ENCODE measurements at regions not wholly inside any gene's neighbourhood (a gene's known extent, or its start where the extent isn't known, plus 50 kb on each side); places are given as distances from the start of the nearest gene placed in this dataset.
"Not testable (repeated sequence)": the region's sequence is repeated elsewhere in the genome, so short reads cannot be mapped to it uniquely, and the experiment has no call there.

GRCh38 chr4:117135634-117136354 lies 50.4 kb upstream of the TRAM1L1 start:
- Histone ChIP-seq H3K36me3 (ENCODE audit: insufficient read depth, low read length) (no peaks in the 10 kb centered on the region), H3K4me2 (ENCODE audit: low read length) (no peak overlapping the region), H3F3A (ENCODE audit: insufficient read depth, low read length, poor library complexity, severe bottlenecking) (no peaks in the 10 kb centered on the region), H2AFZ (ENCODE audit: low read depth, low read length) (no peak overlapping the region), H4K20me1 (ENCODE audit: insufficient read depth) (no peaks in the 10 kb centered on the region), H3K9me3 (ENCODE audit: low read length) (peaks cover 4% of the 10 kb centered on the region), H3K4me3 (ENCODE audit: low read length) (no peak overlapping the region), H3K27me3 (ENCODE audit: insufficient read depth, low read depth, low read length) (no peaks in the 10 kb centered on the region), H3K9me2 (ENCODE audit: insufficient read depth, low read length) (no peaks in the 10 kb centered on the region), H3K9ac (ENCODE audit: low read length) (no peak overlapping the region), H3K79me2 (replicated peaks; ENCODE audit: insufficient read depth, low read length) (no peaks in the 10 kb centered on the region), H3K27ac (ENCODE audit: low read length) (no peak overlapping the region)
- no peak for TF ChIP-seq SMC3 (conservative IDR thresholded peaks at IDR 0.05; ENCODE audit: poor library complexity)
- no peak for TF ChIP-seq RAD21 (conservative IDR thresholded peaks at IDR 0.05)
- TF ChIP-seq TAF1 (IDR thresholded peaks at IDR 0.05; ENCODE audit: low read depth) = no peak
- no peak for TF ChIP-seq CTCF (IDR thresholded peaks at IDR 0.05; ENCODE audit: poor library complexity, severe bottlenecking)
- TF ChIP-seq MXI1 (conservative IDR thresholded peaks at IDR 0.05; ENCODE audit: poor library complexity, severe bottlenecking) = no peak
- TF ChIP-seq REST (IDR thresholded peaks at IDR 0.05; ENCODE audit: borderline replicate concordance) = no peak
- TF ChIP-seq EP300 (conservative IDR thresholded peaks at IDR 0.05; ENCODE audit: poor library complexity, severe bottlenecking) = no peak
- no peak for TF ChIP-seq POLR2AphosphoS5 (IDR thresholded peaks at IDR 0.05)
- no peak for TF ChIP-seq EZH2 (IDR thresholded peaks at IDR 0.05; ENCODE audit: borderline replicate concordance, insufficient read depth, low read length, poor library complexity, severe bottlenecking)

- H3K4me2 ChIP-seq (ENCODE audit: low read length) = no peak overlapping the region
- no peak overlapping the region for H3K4me3 ChIP-seq (ENCODE audit: low read length)
- no peak overlapping the region for H3K9ac ChIP-seq (ENCODE audit: low read length)
- no peaks in the 10 kb centered on the region for H4K20me1 ChIP-seq (ENCODE audit: insufficient read depth)
- H3K9me3 ChIP-seq (ENCODE audit: low read length) = peaks cover 4% of the 10 kb centered on the region
- no peak for TF ChIP-seq TAF1 (IDR thresholded peaks at IDR 0.05; ENCODE audit: low read depth)
- TF ChIP-seq EP300 (conservative IDR thresholded peaks at IDR 0.05; ENCODE audit: poor library complexity, severe bottlenecking) = no peak
- TF ChIP-seq CTCF (IDR thresholded peaks at IDR 0.05; ENCODE audit: poor library complexity, severe bottlenecking) = no peak
- TF ChIP-seq REST (IDR thresholded peaks at IDR 0.05; ENCODE audit: borderline replicate concordance) = no peak
- TF ChIP-seq RAD21 (conservative IDR thresholded peaks at IDR 0.05) = no peak
- TF ChIP-seq MXI1 (conservative IDR thresholded peaks at IDR 0.05; ENCODE audit: poor library complexity, severe bottlenecking) = no peak
- no peak overlapping the region for H3K27ac ChIP-seq (ENCODE audit: low read length)
- H2AFZ ChIP-seq (ENCODE audit: low read depth, low read length) = no peak overlapping the region
- H3F3A ChIP-seq (ENCODE audit: insufficient read depth, low read length, poor library complexity, severe bottlenecking) = no peaks in the 10 kb centered on the region
- H3K79me2 ChIP-seq (replicated peaks; ENCODE audit: insufficient read depth, low read length) = no peaks in the 10 kb centered on the region
- no peaks in the 10 kb centered on the region for H3K27me3 ChIP-seq (ENCODE audit: insufficient read depth, low read depth, low read length)
- H3K36me3 ChIP-seq (ENCODE audit: insufficient read depth, low read length) = no peaks in the 10 kb centered on the region
- H3K9me2 ChIP-seq (ENCODE audit: insufficient read depth, low read length) = no peaks in the 10 kb centered on the region
Measured at GRCh38 chr4:117137145-117137544, 51.8 kb upstream of the TRAM1L1 start.

GRCh38 chr4:117138732-117139131 lies 53.4 kb upstream of the TRAM1L1 start:
- H2AFZ ChIP-seq (ENCODE audit: low read depth, low read length); H3K4me2 ChIP-seq (ENCODE audit: low read length); H3K4me3 ChIP-seq (ENCODE audit: low read length); H3K79me2 ChIP-seq (replicated peaks; ENCODE audit: insufficient read depth, low read length); H3K9ac ChIP-seq (ENCODE audit: low read length); H3K27ac ChIP-seq (ENCODE audit: low read length); H3K9me2 ChIP-seq (ENCODE audit: insufficient read depth, low read length); H3F3A ChIP-seq (ENCODE audit: insufficient read depth, low read length, poor library complexity, severe bottlenecking); H3K36me3 ChIP-seq (ENCODE audit: insufficient read depth, low read length); H4K20me1 ChIP-seq (ENCODE audit: insufficient read depth); H3K9me3 ChIP-seq (ENCODE audit: low read length); H3K27me3 ChIP-seq (ENCODE audit: insufficient read depth, low read depth, low read length): not testable (repeated sequence)
